ENCODE measurements at regions not wholly inside any gene's neighbourhood (a gene's known extent, or its start where the extent isn't known, plus 50 kb on each side); places are given as distances from the start of the nearest gene placed in this dataset.

- DNase-seq, result no peak
These were observed 54.8 kb upstream of the BTRC start for GRCh38 chr10:101299211-101299610.

GRCh38 chr10:101301111-101301731 is 52.7 kb upstream of the BTRC start:
- peak; percentile 18 to 21 for DNase-seq

GRCh38 chr10:101303087-101303703 is 50.8 kb upstream of the BTRC start:
- no peak for DNase-seq

Measured in CD4-positive, alpha-beta T cell treated with Interferon alpha-2 for 1 hour (primary cell).